Upper lobe of right lung (tissue), 1 donor: ENCODE measurements at regions not wholly inside any gene's neighbourhood (a gene's known extent, or its start where the extent isn't known, plus 50 kb on each side); places are given as distances from the start of the nearest gene placed in this dataset.

Experiments used
- ATAC-seq: fragments of 200-7000 bp; cut with Tn5 transposase; one replicate; pipeline ENCODE4 v1.9.1; 2020; ENCODE audit warnings: mild to moderate bottlenecking, moderate library complexity
- DNase-seq: peaks from one replicate; pipeline ENCODE4 v3.0.0-alpha.2; 2020
- H3K27ac ChIP-seq: fragments of 200-600 bp; one replicate; pipeline ENCODE4 v1.8.0; 2022
- H3K27me3 ChIP-seq: fragments of 200-600 bp; one replicate; pipeline ENCODE4 v1.8.0; 2022; ENCODE audit warnings: mild to moderate bottlenecking
- H3K36me3 ChIP-seq: fragments of 200-600 bp; one replicate; pipeline ENCODE4 v1.8.0; 2022
- H3K4me1 ChIP-seq: fragments of 200-600 bp; one replicate; pipeline ENCODE4 v1.8.0; 2022
- H3K4me3 ChIP-seq: fragments of 200-600 bp; one replicate; pipeline ENCODE4 v1.8.0; 2022; ENCODE audit warnings: mild to moderate bottlenecking
- H3K9me3 ChIP-seq: fragments of 200-600 bp; one replicate; pipeline ENCODE4 v1.8.0; 2022
- CTCF ChIP-seq: fragments of 200-600 bp; IDR thresholded peaks from one replicate; pipeline ENCODE4 v1.8.0; 2022; ENCODE audit warnings: antibody characterized with exemption
- intact Hi-C: fragments of 100-400 bp; cut with DNase I; formaldehyde crosslinking; loops from one replicate; pipeline ENCODE4 v1.11.0; 2022
- donor health status: DM: no; HTN: yes; CAD: no; lungs with severe emphysema.

- H3K4me1 ChIP-seq: no peaks in the 10 kb centered on the region
- no peak for TF ChIP-seq CTCF
- ATAC-seq (no peak), DNase-seq (no peak)
- intact Hi-C loops: no loop called here
- H3K9me3 ChIP-seq: no peaks in the 10 kb centered on the region
- no peak overlapping the region for H3K4me3 ChIP-seq
- H3K36me3 ChIP-seq: no peaks in the 10 kb centered on the region
- no peak overlapping the region for H3K27ac ChIP-seq
- H3K27me3 ChIP-seq: no peaks in the 10 kb centered on the region
Measured at GRCh38 chr10:34001831-34002230, 667.4 kb upstream of the NRP1 start.

- Histone ChIP-seq H3K27me3 (no peaks in the 10 kb centered on the region), H3K9me3 (no peaks in the 10 kb centered on the region), H3K36me3 (no peaks in the 10 kb centered on the region), H3K4me3 (no peak overlapping the region), H3K27ac (no peak overlapping the region), H3K4me1 (no peaks in the 10 kb centered on the region)
- DNase-seq (no peak), ATAC-seq (no peak)
- no peak for TF ChIP-seq CTCF
- intact Hi-C loops: no loop called here
Measured at GRCh38 chr10:34001087-34001580, 666.7 kb upstream of the NRP1 start.

- intact Hi-C loops: no loop called here
- Histone ChIP-seq H3K9me3 (no peaks in the 10 kb centered on the region), H3K36me3 (no peaks in the 10 kb centered on the region), H3K4me1 (no peaks in the 10 kb centered on the region), H3K27ac (no peak overlapping the region), H3K4me3 (no peak overlapping the region), H3K27me3 (no peaks in the 10 kb centered on the region)
- no peak for ATAC-seq
- no peak for DNase-seq
- no peak for TF ChIP-seq CTCF
Measured at GRCh38 chr10:33993917-33994316, 659.5 kb upstream of the NRP1 start.

GRCh38 chr10:33991924-33992323 lies 657.5 kb upstream of the NRP1 start:
- Histone ChIP-seq H3K4me3 (no peak overlapping the region), H3K4me1 (no peaks in the 10 kb centered on the region), H3K27me3 (no peaks in the 10 kb centered on the region), H3K27ac (no peak overlapping the region), H3K36me3 (no peaks in the 10 kb centered on the region), H3K9me3 (no peaks in the 10 kb centered on the region)
- intact Hi-C loops: no loop called here
- ATAC-seq: no peak
- DNase-seq: no peak
- TF ChIP-seq CTCF: no peak

- H3K36me3 ChIP-seq: no peaks in the 10 kb centered on the region
- intact Hi-C loops: no loop called here
- no peaks in the 10 kb centered on the region for H3K9me3 ChIP-seq
- H3K27ac ChIP-seq: no peak overlapping the region
- H3K4me1 ChIP-seq: no peaks in the 10 kb centered on the region
- H3K4me3 ChIP-seq: no peak overlapping the region
- no peaks in the 10 kb centered on the region for H3K27me3 ChIP-seq
- DNase-seq (no peak), ATAC-seq (no peak)
- TF ChIP-seq CTCF: no peak
Measured at GRCh38 chr10:33986515-33986914, 652.0 kb upstream of the NRP1 start.

- intact Hi-C loops: no loop called here
- no peak for ATAC-seq
Measured at GRCh38 chr10:33986016-33986415, 651.5 kb upstream of the NRP1 start.

More at GRCh38 chr10:33986016-33986415, 651.5 kb upstream of the NRP1 start:
- Histone ChIP-seq H3K4me3 (no peak overlapping the region), H3K36me3 (no peaks in the 10 kb centered on the region), H3K27me3 (no peaks in the 10 kb centered on the region), H3K9me3 (no peaks in the 10 kb centered on the region), H3K4me1 (no peaks in the 10 kb centered on the region), H3K27ac (no peak overlapping the region)
- no peak for TF ChIP-seq CTCF
- DNase-seq: no peak
